HG03045 (cell line): ENCODE measurements at regions not wholly inside any gene's neighbourhood (a gene's known extent, or its start where the extent isn't known, plus 50 kb on each side); places are given as distances from the start of the nearest gene placed in this dataset.
"Not testable (repeated sequence)": the region's sequence is repeated elsewhere in the genome, so short reads cannot be mapped to it uniquely, and the experiment has no call there.

ENCODE experiments used
- ATAC-seq: cut with Tn5 transposase; IDR thresholded peaks from one replicate; pipeline ENCODE4 v1.9.1; 2021; ENCODE audit warnings: mild to moderate bottlenecking, moderate library complexity; ENCODE audit not compliant: unreplicated experiment

- ATAC-seq = no peak
These were observed 95.8 kb downstream of the ATXN3L start for GRCh38 chrX:13223868-13224567.

- ATAC-seq = no peak
These were observed 98.9 kb downstream of the ATXN3L start for GRCh38 chrX:13220916-13221315.

DNA sequence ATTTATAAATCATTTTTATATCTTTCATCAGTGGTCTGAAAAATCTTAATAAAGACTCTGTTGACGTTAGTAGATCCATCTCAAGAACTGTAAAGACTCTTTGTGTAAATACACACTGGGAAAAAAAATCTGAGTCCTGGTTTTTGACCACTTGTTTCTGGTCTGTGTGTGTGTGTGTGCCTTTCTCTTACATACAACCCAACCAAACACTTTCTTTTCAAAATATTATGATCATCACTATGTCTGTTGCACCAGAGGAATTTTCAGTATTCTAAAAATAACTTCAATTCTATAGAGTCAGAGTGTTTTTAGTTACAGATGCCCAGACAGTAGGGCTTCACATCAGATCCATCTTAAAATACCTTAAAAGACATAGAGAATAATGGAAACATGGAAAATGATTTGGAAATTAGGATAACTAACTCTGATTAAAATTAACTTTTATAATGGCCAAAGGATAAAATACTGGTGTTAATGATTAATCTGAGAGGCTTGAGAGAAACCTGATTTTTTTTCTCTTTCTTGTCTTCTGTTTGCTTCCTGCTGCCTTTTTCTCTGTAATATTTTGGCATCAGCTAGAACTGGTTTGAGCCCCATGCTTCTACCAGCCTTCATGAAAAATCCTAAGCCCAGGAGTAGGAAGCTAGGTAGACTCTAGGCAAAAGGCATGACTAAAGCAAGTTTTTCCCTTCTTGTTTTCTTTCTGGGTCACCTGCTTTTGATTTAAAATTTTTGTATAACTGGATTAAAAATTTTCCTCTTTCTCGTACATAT is 99.7 kb downstream of the ATXN3L start:
- no peak for ATAC-seq

GRCh38 chrX:13218758-13219157 is 101.1 kb downstream of the ATXN3L start:
- no peak for ATAC-seq

DNA sequence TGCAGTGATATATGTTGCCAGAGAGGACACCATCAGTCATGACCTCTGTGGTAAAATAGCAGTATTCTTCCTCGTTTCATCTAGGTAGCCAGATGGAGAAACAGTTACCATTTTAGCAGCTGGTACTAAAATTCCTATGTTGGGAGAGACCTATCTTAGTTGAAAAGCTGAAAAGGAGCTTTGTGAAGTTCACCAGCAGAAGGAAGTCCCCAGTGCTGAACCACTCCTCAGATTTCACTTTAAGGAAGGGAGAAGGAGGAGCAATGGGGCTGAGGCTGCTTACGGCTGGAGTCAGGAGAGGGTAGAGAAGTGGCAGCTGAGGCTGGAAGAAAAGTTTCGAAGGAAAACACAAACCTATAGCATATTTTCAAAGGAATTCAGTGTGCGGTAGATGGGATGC is 103.7 kb downstream of the ATXN3L start:
- no peak for ATAC-seq

DNA sequence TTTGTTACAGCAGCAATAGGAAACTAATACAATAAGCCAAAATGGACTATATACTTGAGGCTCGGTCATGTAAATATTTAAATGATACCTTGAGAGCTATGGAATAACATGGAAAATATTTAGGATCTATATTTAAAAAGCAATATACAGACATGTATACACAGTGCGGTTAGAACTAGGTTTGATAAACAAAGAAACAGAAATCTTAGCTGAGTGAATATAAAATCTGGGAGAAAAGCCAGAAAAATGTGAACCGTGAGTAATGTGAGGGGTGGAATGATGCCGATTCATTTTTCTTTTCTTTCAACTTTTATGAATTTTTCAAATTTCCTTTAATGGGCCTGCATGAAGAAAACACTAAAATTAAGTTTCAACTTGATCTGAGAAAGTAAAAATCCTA is 104.1 kb downstream of the ATXN3L start:
- ATAC-seq = no peak

GRCh38 chrX:13212191-13212651 is 107.6 kb downstream of the ATXN3L start:
- ATAC-seq = no peak

DNA sequence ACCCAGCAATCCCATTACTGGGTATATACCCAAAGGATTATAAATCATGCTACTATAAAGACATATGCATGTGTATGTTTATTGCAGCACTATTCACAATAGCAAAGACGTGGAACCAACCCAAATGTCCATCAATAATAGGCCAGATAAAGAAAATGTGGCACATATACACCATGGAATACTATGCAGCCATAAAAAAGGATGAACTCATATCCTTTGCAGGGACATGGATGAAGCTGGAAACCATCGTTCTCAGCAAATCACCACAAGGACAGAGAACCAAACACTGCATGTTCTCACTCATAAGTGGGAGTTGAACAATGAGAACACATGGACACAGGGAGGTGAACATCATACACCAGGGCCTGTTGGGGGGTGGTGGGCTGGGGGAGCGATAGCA is 109.7 kb downstream of the ATXN3L start:
- ATAC-seq = not testable (repeated sequence)

GRCh38 chrX:13209704-13210103 is 110.1 kb downstream of the ATXN3L start:
- not testable (repeated sequence) for ATAC-seq

GRCh38 chrX:13208281-13208935 is 111.4 kb downstream of the ATXN3L start:
- no peak for ATAC-seq

DNA sequence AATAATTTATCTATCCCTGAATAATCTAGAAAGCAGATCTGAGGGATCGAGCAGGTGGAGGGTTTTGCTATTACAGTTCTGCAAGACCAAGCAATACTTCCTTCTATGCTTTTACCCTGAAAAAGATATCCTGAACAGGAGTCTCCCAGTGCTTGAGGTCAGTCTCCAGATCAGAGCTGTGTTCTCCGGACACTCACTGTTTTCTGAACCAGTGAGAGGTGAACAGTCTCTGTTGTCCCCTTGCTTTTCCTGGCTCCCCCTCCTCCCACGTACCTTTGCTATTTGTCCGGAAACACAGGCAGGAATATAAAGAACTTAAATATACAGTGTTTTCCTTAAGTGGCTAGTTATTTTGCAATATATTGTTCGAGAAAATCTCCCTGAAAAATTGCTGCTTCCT is 116.6 kb downstream of the ATXN3L start:
- no peak for ATAC-seq

DNA sequence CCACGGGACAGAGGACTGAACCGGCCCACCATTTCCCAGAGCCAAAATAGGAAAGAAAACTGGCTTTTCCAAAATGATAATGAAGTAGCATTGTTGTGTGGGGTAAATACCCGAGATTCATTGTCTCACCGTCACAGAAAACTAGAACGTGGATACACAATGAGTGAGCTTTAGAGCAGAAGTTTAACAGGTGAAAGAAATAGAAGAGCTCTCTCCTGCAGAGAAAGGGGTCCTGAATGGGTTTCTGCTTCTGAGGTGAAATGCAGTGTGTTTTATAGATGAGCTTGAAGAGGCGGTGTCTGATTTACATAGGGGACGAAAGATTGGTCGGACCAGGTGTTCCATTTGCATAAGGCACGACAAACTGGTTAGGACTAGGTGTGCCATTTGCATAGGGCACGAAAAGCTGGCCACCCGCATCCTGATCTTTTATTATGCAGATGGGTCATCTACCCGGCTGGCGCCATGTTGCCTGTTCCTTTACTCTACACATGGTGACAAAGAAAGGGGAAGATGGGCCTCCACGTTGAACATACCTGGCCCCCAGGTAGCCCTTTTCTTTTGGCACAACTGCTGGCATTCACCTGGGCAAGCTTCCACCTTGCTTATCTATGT is 118.1 kb downstream of the ATXN3L start:
- no peak for ATAC-seq

DNA sequence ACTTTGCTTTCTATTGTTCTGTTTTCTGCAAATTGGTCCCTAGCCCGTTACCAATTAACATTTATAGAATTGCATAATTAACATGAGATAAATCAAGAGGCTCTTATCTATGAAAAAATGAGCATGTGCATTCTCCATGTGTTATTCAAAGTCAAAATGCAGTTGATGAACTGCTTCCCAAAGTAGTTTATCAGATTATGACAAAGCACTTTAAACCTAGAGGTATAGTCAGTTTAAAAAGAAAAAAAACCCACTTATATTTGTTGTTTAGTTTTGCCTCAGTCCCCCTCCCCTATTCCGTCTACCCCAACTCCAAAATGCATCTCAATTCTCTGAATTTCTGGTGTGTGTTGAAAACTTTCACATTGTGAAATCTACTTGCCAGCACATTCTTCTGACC is 119.5 kb downstream of the ATXN3L start:
- no peak for ATAC-seq

DNA sequence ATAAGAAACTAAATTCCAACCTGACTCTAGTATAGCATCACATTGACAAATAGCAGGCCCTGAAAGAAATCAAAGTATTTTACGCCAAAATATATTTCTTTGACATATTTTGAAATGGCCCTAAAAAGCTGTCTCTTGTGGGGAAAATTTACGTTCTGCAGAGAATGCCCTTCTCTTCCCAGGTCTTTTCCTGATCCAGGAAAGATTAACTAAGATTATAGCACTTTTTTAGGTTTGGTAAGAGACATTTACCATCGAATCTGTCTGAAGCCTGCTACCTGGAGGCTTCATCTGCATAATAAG is 121.1 kb downstream of the ATXN3L start:
- no peak for ATAC-seq

DNA sequence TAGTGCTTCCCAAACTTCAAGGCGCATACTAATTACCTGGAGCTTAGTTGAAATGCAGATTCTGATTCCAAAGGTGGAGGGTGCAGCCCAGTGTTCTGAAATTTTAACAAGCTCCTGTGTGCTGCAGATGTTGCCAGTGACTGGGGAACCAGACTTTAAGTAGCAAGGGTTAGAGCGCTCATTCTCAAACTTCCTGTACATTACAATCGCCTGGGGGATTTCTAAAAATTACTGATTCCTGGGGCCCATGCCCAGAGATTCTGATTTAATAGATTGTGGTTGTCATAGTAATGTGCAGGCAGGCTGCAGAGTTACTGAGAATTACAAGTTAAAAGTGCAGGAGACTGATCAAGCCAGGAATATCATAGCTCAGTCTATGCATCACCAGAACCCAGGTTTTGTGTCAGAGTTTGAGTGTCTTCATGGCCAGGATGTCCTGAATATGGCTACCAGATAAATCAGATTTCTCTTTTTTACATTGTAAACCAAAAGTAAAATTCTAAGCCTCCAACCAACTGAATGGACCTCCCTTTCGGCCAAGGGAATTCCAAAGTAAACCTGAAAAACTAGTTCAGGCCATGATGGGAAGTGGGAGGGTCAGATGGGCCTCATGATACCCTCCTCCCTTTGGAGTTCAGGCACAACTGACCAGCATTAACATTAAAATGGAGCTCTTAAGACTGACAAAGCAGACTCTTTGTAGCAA is 121.6 kb downstream of the ATXN3L start:
- ATAC-seq = no peak

DNA sequence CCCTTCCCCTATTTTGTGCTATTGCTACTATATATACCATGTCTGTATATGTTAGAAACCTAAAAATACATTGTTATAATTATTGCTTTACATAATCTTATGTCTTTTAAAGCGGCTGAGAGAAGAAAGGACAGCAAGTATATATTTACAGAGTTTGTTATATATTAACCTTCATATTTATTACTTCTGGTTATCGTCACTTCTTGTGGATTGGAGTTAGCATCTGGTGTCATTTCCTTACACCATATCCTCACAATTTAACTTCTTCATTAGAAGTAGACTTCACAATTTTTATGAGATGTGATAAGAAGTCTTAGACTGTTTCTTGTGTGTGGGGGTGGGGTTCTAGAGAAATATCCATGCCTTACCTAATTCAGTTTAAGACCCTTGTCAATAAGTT is 123.1 kb downstream of the ATXN3L start:
- no peak for ATAC-seq

GRCh38 chrX:13195340-13195739 is 124.5 kb downstream of the ATXN3L start:
- ATAC-seq = no peak

DNA sequence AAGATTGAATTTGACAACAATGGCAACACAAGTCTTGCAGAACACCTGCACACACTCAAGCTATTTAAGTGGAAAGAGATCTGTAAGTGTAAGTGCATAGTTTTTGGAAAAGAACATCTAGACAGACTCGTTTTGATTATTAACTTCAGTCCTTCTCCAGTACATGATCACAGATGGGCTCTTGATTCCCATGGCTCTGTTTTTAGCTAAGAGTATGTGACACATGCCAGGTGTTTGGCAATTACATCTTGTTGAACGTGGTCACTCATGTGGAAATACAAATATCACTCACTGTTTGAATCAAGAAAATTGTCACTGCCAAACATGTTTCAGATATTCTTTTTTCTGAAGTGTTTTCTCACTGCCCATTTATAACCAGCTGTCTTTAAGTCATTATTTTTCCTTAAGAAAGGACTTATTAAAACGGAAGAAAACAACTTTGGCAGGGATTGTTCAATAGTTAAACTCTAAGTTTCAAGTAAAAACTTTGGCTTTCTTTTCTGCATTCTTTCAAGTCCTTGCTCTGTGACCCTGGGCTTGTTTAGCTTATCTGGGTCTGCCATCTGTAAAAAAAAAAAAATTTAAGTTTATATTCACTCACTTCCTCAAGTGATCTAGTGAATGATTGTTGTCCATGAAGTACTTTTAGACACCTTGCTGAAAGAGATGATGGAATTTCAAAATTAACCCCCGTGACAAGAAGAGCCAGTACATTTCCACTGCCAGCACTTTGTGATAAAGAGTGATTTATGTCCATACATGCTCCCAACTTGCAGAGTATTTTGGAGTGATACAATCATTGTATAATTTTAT is 125.4 kb downstream of the ATXN3L start:
- no peak for ATAC-seq

DNA sequence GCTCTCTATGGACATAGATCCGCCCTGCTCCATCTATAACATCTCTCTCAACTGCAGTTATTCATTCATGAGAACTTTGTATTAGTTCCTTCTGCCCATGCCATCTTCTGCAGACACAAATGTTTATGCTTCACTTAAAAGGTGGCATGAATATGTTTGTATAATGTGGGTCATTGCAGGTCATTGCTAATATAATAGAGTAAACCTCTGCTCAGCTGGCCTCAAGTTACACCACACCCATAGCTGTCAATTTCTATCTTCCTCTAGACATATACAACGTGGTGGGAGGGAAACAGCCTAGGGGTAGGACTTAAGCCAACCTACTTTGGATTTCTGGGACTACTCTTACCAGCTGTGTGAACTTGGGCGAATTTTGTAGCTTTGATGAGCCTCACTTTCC is 129.8 kb downstream of the ATXN3L start:
- ATAC-seq = no peak

DNA sequence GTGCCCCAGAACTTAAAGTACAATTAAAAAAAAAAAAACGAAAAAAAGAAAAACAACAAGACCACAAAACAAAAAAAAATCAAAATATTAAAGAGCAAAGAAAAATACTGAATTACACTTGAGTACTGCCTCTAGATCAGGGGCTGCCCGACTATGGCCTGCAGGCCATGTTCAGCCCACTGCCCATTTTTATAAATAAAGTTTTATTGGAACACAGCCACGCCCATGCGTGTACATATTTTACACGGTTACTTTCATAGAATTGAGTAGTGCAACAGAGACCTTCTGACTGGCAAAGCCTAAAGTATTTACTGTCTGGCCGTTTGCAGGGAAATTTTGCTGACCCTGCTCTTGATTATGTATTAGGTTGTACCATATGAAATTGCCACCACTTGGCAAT is 130.5 kb downstream of the ATXN3L start:
- no peak for ATAC-seq
